Eye (tissue), 1 donor: ENCODE measurements at regions not wholly inside any gene's neighbourhood (a gene's known extent, or its start where the extent isn't known, plus 50 kb on each side); places are given as distances from the start of the nearest gene placed in this dataset.
"Not testable (repeated sequence)": the region's sequence is repeated elsewhere in the genome, so short reads cannot be mapped to it uniquely, and the experiment has no call there.

Source experiments
- DNase-seq: peaks from one replicate; pipeline ENCODE4 v3.0.0-alpha.2; 2015

- DNase-seq = no peak
These were observed 136.0 kb upstream of the IFNG-AS1 start for GRCh38 chr12:67853204-67853603.

DNA sequence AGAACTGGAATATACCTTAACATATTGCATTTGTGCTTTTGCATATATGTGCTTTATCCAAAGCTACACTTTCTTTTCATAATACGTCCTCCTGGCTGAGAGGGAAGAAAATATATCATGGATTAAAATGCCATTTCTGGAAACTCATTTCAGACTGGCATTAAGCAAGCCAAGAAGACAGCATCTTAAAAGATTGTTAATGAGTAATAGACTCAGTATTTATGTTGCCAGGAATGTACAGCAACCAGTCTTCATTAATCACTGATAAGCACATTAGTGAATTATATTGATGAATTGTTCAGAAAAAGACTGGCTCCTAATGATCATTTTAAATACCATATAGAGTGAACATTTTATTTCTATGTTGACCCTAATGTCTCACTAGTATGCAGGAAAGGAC is 134.9 kb upstream of the IFNG-AS1 start:
- DNase-seq = no peak

DNA sequence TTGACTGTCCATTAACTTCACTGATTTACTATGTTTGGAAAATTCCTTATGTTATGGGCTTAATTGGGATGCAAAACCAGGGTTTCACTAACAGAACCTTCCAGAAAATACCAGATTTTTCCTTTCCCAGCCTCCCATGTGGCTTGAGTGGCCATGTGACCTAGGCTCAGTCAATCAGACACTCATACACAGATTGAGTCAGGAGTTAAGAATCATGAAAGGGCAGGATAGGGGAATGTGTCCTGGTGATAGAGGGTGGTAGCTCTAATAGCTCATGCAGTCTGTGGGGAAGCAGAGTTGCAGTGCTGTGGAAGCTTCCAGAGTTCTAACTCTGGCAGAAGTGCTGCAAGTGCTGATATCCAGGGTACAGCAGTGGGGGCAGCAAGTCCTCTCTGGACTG is 134.1 kb upstream of the IFNG-AS1 start:
- no peak for DNase-seq

- DNase-seq = no peak
These were observed 118.0 kb upstream of the IFNG-AS1 start for GRCh38 chr12:67871231-67871630.

DNA sequence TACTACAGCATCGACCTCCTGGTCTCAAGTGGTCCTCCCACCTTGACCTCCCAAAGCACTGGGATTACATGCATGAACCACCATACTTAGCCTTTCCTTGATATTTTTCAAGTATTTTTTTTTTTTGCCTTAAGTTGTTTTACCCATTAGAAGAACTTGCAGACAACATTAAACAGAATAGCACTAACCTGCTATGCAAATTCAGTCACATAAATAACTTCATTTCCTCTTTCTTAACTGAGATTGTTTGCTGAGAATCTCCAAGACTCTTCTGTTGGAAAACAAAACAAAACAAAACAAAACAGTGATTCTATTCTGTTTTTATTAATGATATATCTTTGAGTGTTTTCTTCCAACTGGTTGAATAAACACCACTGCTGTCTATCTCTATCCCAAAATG is 115.9 kb upstream of the IFNG-AS1 start:
- DNase-seq = no peak

DNA sequence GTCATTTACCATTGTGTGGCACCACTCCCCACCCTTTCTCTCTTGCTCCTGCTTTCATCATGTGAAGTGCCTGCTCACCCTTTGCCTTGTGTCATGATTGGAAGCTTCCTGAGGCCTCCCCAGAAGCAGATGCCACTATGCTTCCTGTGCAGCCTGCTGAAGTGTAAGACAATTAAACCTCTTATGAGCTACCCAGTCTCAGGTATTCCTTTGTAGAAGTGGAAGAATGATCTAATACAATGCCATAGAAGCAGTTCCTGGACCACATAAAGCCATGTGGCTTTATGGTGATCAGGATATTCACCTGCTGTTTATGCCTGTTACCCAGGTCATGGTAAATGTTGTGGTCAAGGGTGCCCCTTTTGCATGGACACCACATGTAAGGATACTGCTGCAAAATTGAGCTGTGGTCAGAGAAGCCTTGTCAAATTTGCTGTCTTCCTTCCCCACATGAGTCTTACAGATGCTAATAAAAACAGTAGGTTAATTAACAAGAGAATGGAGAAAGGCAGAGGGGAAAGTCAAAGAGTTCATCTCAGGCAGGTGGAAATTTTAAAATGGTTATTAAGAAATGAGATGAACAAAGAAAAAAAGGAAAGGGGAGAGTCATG is 112.8 kb upstream of the IFNG-AS1 start:
- DNase-seq = no peak

GRCh38 chr12:67877727-67878126 is 111.5 kb upstream of the IFNG-AS1 start:
- no peak for DNase-seq

- no peak for DNase-seq
These were observed 109.3 kb upstream of the IFNG-AS1 start for GRCh38 chr12:67879937-67880336.

DNA sequence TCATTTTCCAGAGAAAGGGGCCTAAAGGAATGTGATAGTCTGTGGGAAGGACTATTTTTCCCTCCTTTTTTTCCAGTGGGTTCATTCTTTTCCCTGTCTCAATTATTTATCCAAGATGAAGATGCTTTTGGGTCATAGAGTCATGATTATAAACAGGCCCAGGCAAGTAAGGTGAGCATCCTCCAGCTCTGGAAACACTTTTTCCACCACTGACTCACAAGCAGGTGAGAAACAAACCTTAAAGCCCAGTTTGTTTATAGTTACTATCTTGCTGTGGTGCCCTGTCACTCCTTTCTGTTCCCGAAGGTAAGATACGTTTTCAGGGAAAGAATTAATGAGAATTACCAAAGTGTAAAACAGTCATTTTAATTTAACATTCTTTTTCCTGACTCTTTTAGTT is 107.7 kb upstream of the IFNG-AS1 start:
- no peak for DNase-seq

DNA sequence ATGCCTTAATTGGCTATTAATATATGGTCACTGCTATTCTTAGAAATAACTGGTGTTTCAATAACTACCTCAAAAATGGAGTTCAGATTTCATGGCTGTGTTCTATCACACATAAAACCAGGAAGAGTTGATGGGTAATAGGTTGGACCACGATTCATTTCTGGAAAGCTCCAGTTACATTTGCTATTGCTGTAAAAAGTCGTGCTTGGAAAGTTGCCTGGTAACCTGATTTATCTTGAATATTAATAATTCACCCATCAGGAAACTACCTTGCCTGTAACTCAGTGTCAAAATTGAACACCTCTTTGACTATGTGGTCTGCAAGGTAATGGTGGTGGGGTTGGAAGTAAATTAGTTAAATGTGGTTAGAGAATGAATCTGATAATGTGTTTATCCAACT is 104.7 kb upstream of the IFNG-AS1 start:
- no peak for DNase-seq

- no peak for DNase-seq
These were observed 103.7 kb upstream of the IFNG-AS1 start for GRCh38 chr12:67885375-67886169.

- no peak for DNase-seq
These were observed 102.2 kb upstream of the IFNG-AS1 start for GRCh38 chr12:67887065-67887464.

- no peak for DNase-seq
These were observed 99.3 kb upstream of the IFNG-AS1 start for GRCh38 chr12:67889931-67890330.

- DNase-seq = no peak
These were observed 98.5 kb upstream of the IFNG-AS1 start for GRCh38 chr12:67890726-67891258.

- DNase-seq = no peak
These were observed 97.7 kb upstream of the IFNG-AS1 start for GRCh38 chr12:67891596-67891995.

DNA sequence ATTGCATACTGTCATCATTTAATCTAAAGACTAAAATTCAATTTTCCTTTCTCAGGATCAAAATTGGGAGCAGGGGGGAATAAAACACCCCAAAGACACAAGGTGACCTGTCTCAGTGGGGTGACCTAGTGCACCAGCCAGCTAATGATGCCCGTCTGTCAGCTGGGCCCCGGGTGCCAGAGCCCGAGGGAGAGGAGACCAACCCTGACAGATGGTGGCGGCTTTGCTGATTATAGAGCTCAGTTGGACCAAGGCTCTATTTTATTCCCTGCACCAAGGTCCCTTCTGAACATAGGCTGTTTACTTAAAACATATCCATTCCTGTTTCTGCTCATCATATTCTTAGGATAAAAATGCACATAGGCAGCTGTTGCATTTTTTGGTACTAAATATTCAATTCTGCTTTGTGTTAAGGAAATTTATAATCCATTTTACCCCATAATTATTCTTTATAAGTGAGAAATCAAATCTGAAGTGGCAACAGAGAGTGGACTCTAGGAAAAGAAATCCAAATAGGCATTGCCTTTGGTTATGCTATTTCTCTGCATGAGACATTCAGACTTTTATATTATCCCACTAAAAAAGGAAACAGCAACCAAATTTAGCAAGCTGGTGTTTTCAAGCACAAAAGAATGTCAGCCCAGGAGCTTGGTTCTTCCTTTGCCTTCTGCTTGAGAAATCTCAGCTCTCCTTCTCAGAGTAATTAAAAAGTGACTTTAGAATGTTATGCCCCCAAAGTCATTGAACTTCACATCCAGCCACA is 96.8 kb upstream of the IFNG-AS1 start:
- DNase-seq = peak; percentile 51

GRCh38 chr12:67893022-67893580 is 96.1 kb upstream of the IFNG-AS1 start:
- no peak for DNase-seq

- not testable (repeated sequence) for DNase-seq
These were observed 88.8 kb upstream of the IFNG-AS1 start for GRCh38 chr12:67900418-67900817.

DNA sequence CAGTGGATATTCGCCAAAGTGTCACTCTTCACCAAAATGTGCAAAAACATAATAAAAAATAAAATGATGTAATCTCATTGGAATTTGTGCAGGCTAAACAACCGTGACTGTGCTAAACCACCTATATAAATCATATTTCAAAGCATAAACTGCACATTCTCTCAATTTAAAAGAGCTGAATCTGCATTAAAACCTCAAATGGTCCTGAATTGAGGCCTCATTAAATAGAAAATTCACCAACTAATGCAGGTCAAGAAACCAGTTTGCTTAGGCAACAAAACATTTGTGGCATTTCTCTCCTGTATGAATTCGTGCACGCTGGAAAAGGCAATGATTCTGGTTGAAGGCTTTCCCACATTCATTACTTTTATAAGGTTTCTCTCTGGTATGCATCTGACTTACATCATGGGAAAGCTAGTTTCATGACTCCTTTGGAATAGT is 80.1 kb upstream of the IFNG-AS1 start:
- DNase-seq = no peak

DNA sequence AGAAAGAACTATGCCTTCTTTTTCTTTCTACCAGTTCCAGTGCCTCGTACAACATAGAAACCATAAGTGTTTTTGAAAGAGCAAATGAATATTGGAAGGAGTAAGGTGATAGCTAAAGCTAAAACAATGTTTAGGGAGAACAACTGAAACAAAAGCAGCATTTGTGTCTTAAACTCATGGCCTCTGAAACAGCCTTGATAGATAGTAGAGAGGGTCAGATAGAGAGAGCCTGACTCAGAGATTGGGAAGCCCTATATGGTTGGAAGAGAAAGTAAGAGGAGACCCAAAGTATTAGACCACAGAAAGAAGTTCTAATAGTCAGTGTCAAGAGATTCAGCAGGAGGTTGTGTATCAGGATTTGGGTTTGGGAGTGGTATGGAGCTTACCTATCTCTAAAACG is 79.6 kb upstream of the IFNG-AS1 start:
- DNase-seq = no peak

DNA sequence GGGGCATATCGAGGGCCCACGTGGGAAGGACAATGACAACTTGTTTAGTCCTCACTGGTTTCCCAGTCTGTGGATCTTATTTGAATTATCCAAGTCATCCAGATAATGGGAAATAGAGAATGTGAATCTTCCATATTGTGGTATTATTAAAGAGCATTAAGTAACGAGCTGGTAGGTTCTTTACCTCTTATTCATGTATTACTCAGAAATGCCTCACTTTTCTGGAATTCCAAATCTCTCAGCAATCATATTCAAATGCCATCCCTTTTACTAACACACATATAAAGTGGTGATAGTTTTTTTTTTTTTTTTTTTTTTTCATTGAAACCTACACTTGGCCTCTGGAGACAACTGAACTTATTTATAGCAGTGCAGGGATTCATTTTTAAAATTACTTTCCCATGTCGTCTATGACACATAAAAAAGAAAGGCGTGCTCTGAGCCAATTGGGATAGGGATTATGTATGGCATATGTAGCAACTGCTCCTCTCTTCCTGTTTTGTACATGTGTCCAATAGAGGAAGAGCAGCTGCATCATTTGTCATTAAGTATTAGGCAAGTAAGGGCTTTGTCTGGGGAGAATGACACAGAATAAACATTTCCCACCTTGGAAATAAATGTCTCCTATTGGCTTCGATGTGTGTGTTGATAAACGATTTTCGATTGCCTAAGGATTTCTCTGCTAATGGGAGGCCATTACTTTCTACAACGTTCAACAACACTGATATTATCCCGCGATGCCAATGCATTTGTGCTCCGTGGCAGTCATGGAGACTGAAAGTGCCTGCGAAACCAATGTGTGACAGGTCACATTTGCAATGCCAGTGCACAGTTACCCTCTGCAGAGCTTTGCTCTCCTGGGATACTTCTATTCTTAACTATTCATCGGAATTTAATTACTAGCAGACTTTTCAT is 78.6 kb upstream of the IFNG-AS1 start:
- no peak for DNase-seq

GRCh38 chr12:67911275-67911600 is 78.0 kb upstream of the IFNG-AS1 start:
- DNase-seq = no peak
